Esophagus squamous epithelium (tissue), 4 donors: ENCODE measurements at regions not wholly inside any gene's neighbourhood (a gene's known extent, or its start where the extent isn't known, plus 50 kb on each side); places are given as distances from the start of the nearest gene placed in this dataset.

Experiments
- POLR2A ChIP-seq, 4 donors: fragments of 450-650 bp; IDR thresholded peaks; one replicate each; pipeline ENCODE4 v1.6.1; 2017; ENCODE audit warnings: antibody characterized with exemption in 4 of 4, mild to moderate bottlenecking in 4 of 4, moderate library complexity in 3 of 4
- TF ChIP-seq, protein P1 (sequence below), 6 experiments: fragments of 450-650 bp in 4 of 6; fragments of 200-600 bp in 2 of 6; sonication (generic) in 2 of 6; IDR thresholded peaks; one replicate each; pipeline ENCODE4 v1.5.1; 2016 to 2019; ENCODE audit warnings: antibody characterized with exemption in 6 of 6, mild to moderate bottlenecking in 4 of 6, moderate library complexity in 4 of 6

GRCh38 chr4:17322514-17322913 lies 189.4 kb downstream of the QDPR start:
- TF ChIP-seq, protein P1, sequence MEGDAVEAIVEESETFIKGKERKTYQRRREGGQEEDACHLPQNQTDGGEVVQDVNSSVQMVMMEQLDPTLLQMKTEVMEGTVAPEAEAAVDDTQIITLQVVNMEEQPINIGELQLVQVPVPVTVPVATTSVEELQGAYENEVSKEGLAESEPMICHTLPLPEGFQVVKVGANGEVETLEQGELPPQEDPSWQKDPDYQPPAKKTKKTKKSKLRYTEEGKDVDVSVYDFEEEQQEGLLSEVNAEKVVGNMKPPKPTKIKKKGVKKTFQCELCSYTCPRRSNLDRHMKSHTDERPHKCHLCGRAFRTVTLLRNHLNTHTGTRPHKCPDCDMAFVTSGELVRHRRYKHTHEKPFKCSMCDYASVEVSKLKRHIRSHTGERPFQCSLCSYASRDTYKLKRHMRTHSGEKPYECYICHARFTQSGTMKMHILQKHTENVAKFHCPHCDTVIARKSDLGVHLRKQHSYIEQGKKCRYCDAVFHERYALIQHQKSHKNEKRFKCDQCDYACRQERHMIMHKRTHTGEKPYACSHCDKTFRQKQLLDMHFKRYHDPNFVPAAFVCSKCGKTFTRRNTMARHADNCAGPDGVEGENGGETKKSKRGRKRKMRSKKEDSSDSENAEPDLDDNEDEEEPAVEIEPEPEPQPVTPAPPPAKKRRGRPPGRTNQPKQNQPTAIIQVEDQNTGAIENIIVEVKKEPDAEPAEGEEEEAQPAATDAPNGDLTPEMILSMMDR (IDR thresholded peaks at IDR 0.05): no peak
- no peak for TF ChIP-seq POLR2A (IDR thresholded peaks at IDR 0.05)
